SK-N-SH (cell line): ENCODE measurements at regions not wholly inside any gene's neighbourhood (a gene's known extent, or its start where the extent isn't known, plus 50 kb on each side); places are given as distances from the start of the nearest gene placed in this dataset.

Source experiments
- CTCF ChIA-PET: fragments of 300-600, 350-600 bp; formaldehyde crosslinking; extraction: SDS; loops from one replicate; lab custom pipeline; 2021; lab: Yijun Ruan, JAX
- POLR2A ChIA-PET: fragments of 350-600 bp; sonication (Branson Sonifier 250); formaldehyde crosslinking; extraction: SDS; loops from one replicate; lab custom pipeline; 2020; ENCODE audit warnings: antibody characterized with exemption, inconsistent platforms; lab: Yijun Ruan, JAX
- DNase-seq: peaks from one replicate; pipeline ENCODE4 v3.0.0; 2012
- H2AFZ ChIP-seq: fragments of 200-600 bp; sonication (generic); 2 replicates; pipeline ENCODE4 v1.8.1; 2016; ENCODE audit warnings: antibody characterized with exemption, mild to moderate bottlenecking, low read depth
- H3F3A ChIP-seq: fragments of 200-600 bp; sonication (generic); replicated peaks from 2 replicates; pipeline ENCODE3; 2016; ENCODE audit warnings: antibody characterized with exemption, mild to moderate bottlenecking; ENCODE audit not compliant: insufficient read depth
- H3K27ac ChIP-seq, 2 experiments: fragments of 200-500 bp in 1 of 2; fragments of 200-600 bp in 1 of 2; sonication (Bioruptor generic) in 1 of 2; sonication (generic), shearing (Covaris generic) in 1 of 2; 2 replicates each; pipeline versions ENCODE4 v1.5.1 to v1.6.1; 2014 to 2016; ENCODE audit warnings: low read depth in 2 of 2, inconsistent platforms in 1 of 2, low read length in 1 of 2, mild to moderate bottlenecking in 1 of 2, mixed read lengths in 1 of 2
- H3K27me3 ChIP-seq: fragments of 200-600 bp; sonication (generic), shearing (Covaris generic); 2 replicates; pipeline ENCODE4 v1.6.1; 2016; ENCODE audit warnings: mixed run types; ENCODE audit not compliant: insufficient read depth
- H3K36me3 ChIP-seq, 2 experiments: fragments of 200-500 bp in 1 of 2; fragments of 200-600 bp in 1 of 2; sonication (Bioruptor generic) in 1 of 2; sonication (generic) in 1 of 2; replicated peaks in 1 of 2; 2 replicates each; pipeline versions ENCODE3 to v1.5.1; 2014 to 2016; ENCODE audit warnings: low read length in 1 of 2, mild to moderate bottlenecking in 1 of 2; ENCODE audit not compliant: insufficient read depth in 2 of 2, control insufficient read depth in 1 of 2
- H3K4me1 ChIP-seq, 2 experiments: fragments of 200-500 bp in 1 of 2; fragments of 200-600 bp in 1 of 2; sonication (Bioruptor generic) in 1 of 2; sonication (generic), shearing (Covaris generic) in 1 of 2; 2 replicates each; pipeline versions ENCODE4 v1.5.1 to v1.6.1; 2014 to 2016; ENCODE audit warnings: low read depth in 1 of 2, low read length in 1 of 2, mixed run types in 1 of 2; ENCODE audit not compliant: insufficient read depth in 2 of 2, control insufficient read depth in 1 of 2
- H3K4me2 ChIP-seq: fragments of 200-600 bp; sonication (generic), shearing (Covaris generic); 2 replicates; pipeline ENCODE4 v1.6.1; 2017; ENCODE audit warnings: mixed run types
- H3K4me3 ChIP-seq, 2 experiments: fragments of 200-500 bp in 1 of 2; fragments of 200-600 bp in 1 of 2; sonication (Bioruptor generic) in 1 of 2; sonication (generic), shearing (Covaris generic) in 1 of 2; 2 replicates each; pipeline versions ENCODE4 v1.5.1 to v1.8.1; 2014 to 2016; ENCODE audit warnings: low read depth in 2 of 2, inconsistent platforms in 1 of 2, low read length in 1 of 2, mild to moderate bottlenecking in 1 of 2, mixed read lengths in 1 of 2, moderate library complexity in 1 of 2
- H3K79me2 ChIP-seq: fragments of 200-600 bp; sonication (generic); 2 replicates; pipeline ENCODE4 v1.8.1; 2017; ENCODE audit warnings: mild to moderate bottlenecking; ENCODE audit not compliant: insufficient read depth
- H3K9ac ChIP-seq: fragments of 200-600 bp; sonication (generic); 2 replicates; pipeline ENCODE4 v1.6.1; 2017; ENCODE audit warnings: mixed run types
- H3K9me2 ChIP-seq: fragments of 200-600 bp; sonication (generic); 2 replicates; pipeline ENCODE4 v1.6.1; 2017; ENCODE audit warnings: mixed run types
- H3K9me3 ChIP-seq: fragments of 200-600 bp; sonication (generic); 2 replicates; pipeline ENCODE4 v1.6.1; 2017; ENCODE audit warnings: mixed run types, mild to moderate bottlenecking, moderate library complexity
- H4K20me1 ChIP-seq: fragments of 200-600 bp; sonication (generic); 2 replicates; pipeline ENCODE4 v1.6.1; 2017; ENCODE audit warnings: mild to moderate bottlenecking, mixed run types; ENCODE audit not compliant: insufficient read depth
- CHD2 ChIP-seq: fragments of 150-350 bp; IDR thresholded peaks from 2 replicates; pipeline ENCODE4 v1.6.1; 2018; ENCODE audit warnings: low read length; ENCODE audit not compliant: partially characterized antibody
- CTCF ChIP-seq: fragments of 200-600 bp; sonication (generic); IDR thresholded peaks from 2 replicates; pipeline ENCODE4 v1.6.1; 2017; ENCODE audit warnings: antibody characterized with exemption, mild to moderate bottlenecking, moderate library complexity
- FOXJ3 ChIP-seq: sonication (generic); formaldehyde crosslinking; IDR thresholded peaks from 2 replicates; pipeline ENCODE4 v1.5.1; 2020; ENCODE audit warnings: mild to moderate bottlenecking, missing genetic modification reagents
- GABPA ChIP-seq: IDR thresholded peaks from 2 replicates; pipeline ENCODE4 v1.4.0; 2012; ENCODE audit warnings: low read depth, mild to moderate bottlenecking
- GATA2 ChIP-seq: sonication (generic); formaldehyde crosslinking; IDR thresholded peaks from 2 replicates; pipeline ENCODE4 v1.5.0; 2020; ENCODE audit warnings: mild to moderate bottlenecking, missing genetic modification reagents
- JUND ChIP-seq: IDR thresholded peaks from 2 replicates; pipeline ENCODE4 v1.4.0; 2012
- MEF2A ChIP-seq: IDR thresholded peaks from 2 replicates; pipeline ENCODE4 v1.4.0; 2012; ENCODE audit warnings: low read depth, borderline replicate concordance
- MXI1 ChIP-seq: IDR thresholded peaks from 2 replicates; pipeline ENCODE4 v1.6.1; 2012; ENCODE audit warnings: mild to moderate bottlenecking, low read depth, low read length, improper control_type of control experiment
- NFIC ChIP-seq: IDR thresholded peaks from 2 replicates; pipeline ENCODE4 v1.4.0; 2012; ENCODE audit warnings: borderline replicate concordance
- NRF1 ChIP-seq: IDR thresholded peaks from 2 replicates; pipeline ENCODE4 v1.6.1; 2012; ENCODE audit warnings: low read depth, mild to moderate bottlenecking, low read length
- RAD21 ChIP-seq: IDR thresholded peaks from 2 replicates; pipeline ENCODE4 v1.6.1; 2012; ENCODE audit warnings: mild to moderate bottlenecking, low read length
- RXRA ChIP-seq: IDR thresholded peaks from 2 replicates; pipeline ENCODE4 v1.4.0; 2012; ENCODE audit warnings: low read depth, mild to moderate bottlenecking, borderline replicate concordance
- SMC3 ChIP-seq: IDR thresholded peaks from 2 replicates; pipeline ENCODE4 v1.6.1; 2012; ENCODE audit warnings: low read depth, low read length, improper control_type of control experiment
- TAF1 ChIP-seq: IDR thresholded peaks from 2 replicates; pipeline ENCODE4 v1.6.1; 2012; ENCODE audit warnings: low read depth, mild to moderate bottlenecking, low read length, moderate library complexity, borderline replicate concordance
- TCF12 ChIP-seq: IDR thresholded peaks from 2 replicates; pipeline ENCODE4 v1.4.0; 2012
- ZBTB33 ChIP-seq: IDR thresholded peaks from 2 replicates; pipeline ENCODE4 v1.4.0; 2012; ENCODE audit warnings: low read depth, borderline replicate concordance
- WGBS: methylation state at CpG from one replicate; pipeline ENCODE4 v1.1.6; 2017; ENCODE audit warnings: low lambda C conversion rate; 5-methylcytosine and 5-hydroxymethylcytosine counted together
- TF ChIP-seq, protein P1 (sequence below): IDR thresholded peaks from 2 replicates; pipeline ENCODE4 v1.4.0; 2012; ENCODE audit warnings: low read depth
- TF ChIP-seq, protein P2 (sequence below): fragments of 150-350 bp; IDR thresholded peaks from 2 replicates; pipeline ENCODE4 v1.6.1; 2016; ENCODE audit warnings: mild to moderate bottlenecking, low read depth, low read length
- TF ChIP-seq, protein P3 (sequence below): IDR thresholded peaks from 2 replicates; pipeline ENCODE4 v1.4.0; 2012; ENCODE audit warnings: low read depth, borderline replicate concordance

DNA sequence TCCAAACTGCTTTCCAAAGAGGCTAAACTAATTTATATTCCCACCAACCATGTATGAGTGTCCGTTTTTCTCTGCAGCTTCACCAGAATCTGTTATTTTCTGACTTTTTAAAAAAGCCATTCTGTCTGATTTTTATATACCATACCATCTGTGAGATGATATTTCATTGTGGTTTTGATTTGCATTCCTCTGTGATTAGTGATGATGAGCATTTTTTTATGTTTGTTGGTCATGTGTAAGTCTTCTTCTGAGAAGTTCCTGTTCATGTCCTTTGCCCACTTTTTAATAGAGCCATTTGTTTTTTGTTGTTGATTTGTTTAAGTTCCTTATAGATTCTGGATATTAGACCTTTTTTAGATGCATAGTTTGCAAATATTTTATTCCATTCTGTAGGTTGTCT, 179.4 kb upstream of the ALCAM start:
- no peak overlapping the region for H3K27ac ChIP-seq
- no peaks in the 10 kb centered on the region for H3K9me2 ChIP-seq
- H3K36me3 ChIP-seq, result no peaks in the 10 kb centered on the region
- H4K20me1 ChIP-seq, result no peaks in the 10 kb centered on the region
- H3K9me3 ChIP-seq, result peaks cover 15% of the 10 kb centered on the region
- no peak overlapping the region for H3K4me2 ChIP-seq
- no peaks in the 10 kb centered on the region for H3K79me2 ChIP-seq
- H3K9ac ChIP-seq, result no peak overlapping the region
- POLR2A ChIA-PET, result no interaction called here
- no peaks in the 10 kb centered on the region for H3K4me1 ChIP-seq
- CTCF ChIA-PET, result no interaction called here
- no peak overlapping the region for H3K4me3 ChIP-seq
- no peaks in the 10 kb centered on the region for H3K27me3 ChIP-seq
- TF ChIP-seq RXRA (no peak), SMC3 (no peak), TCF12 (no peak), GATA2 (CRISPR knock-in tag) (no peak), GABPA (no peak), CHD2 (no peak), NRF1 (no peak), FOXJ3 (CRISPR knock-in tag) (no peak), ZBTB33 (no peak), CTCF (no peak), RAD21 (no peak), TAF1 (no peak), NFIC (no peak), MEF2A (no peak), MXI1 (no peak), JUND (no peak)
- TF ChIP-seq, protein P1, sequence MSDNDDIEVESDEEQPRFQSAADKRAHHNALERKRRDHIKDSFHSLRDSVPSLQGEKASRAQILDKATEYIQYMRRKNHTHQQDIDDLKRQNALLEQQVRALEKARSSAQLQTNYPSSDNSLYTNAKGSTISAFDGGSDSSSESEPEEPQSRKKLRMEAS, result no peak
- TF ChIP-seq, protein P2, sequence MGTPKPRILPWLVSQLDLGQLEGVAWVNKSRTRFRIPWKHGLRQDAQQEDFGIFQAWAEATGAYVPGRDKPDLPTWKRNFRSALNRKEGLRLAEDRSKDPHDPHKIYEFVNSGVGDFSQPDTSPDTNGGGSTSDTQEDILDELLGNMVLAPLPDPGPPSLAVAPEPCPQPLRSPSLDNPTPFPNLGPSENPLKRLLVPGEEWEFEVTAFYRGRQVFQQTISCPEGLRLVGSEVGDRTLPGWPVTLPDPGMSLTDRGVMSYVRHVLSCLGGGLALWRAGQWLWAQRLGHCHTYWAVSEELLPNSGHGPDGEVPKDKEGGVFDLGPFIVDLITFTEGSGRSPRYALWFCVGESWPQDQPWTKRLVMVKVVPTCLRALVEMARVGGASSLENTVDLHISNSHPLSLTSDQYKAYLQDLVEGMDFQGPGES, result no peak
- TF ChIP-seq, protein P3, sequence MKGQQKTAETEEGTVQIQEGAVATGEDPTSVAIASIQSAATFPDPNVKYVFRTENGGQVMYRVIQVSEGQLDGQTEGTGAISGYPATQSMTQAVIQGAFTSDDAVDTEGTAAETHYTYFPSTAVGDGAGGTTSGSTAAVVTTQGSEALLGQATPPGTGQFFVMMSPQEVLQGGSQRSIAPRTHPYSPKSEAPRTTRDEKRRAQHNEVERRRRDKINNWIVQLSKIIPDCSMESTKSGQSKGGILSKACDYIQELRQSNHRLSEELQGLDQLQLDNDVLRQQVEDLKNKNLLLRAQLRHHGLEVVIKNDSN, result no peak
- H2AFZ ChIP-seq, result no peak overlapping the region
- peaks cover 4% of the 10 kb centered on the region for H3F3A ChIP-seq
- 72% methylated on average over 1 of the region's 1 CpG for WGBS
- no peak for DNase-seq
